SK-N-MC (cell line): ENCODE measurements at regions not wholly inside any gene's neighbourhood (a gene's known extent, or its start where the extent isn't known, plus 50 kb on each side); places are given as distances from the start of the nearest gene placed in this dataset.

ENCODE experiments used
- EZH2 ChIP-seq: fragments of 200-600 bp; sonication (generic); IDR thresholded peaks from one replicate; pipeline ENCODE4 v1.6.1; 2017; ENCODE audit warnings: antibody characterized with exemption
- POLR2AphosphoS5 ChIP-seq: IDR thresholded peaks from 2 replicates; pipeline ENCODE4 v1.6.1; 2012; ENCODE audit warnings: mild to moderate bottlenecking, low read depth, low read length, borderline replicate concordance

DNA sequence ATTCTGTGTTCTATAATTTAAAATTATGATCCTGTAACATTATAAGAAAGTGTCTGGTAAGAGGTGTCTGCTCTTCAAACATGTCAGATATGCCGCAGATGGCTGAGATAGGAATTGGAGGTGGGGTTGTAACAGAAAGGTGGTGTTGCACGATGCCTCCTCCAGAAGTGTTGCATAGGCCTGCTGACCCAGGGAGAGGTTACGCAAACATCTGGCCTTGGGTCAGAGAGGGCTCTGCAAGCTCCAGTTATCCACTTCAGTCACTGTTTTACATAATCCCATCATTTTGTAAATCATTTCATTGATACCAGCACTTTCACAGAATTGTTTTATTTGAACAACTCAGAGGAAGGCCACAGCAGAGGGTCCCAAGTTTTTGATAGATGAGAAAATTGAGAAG lies 256.5 kb downstream of the OSR1 start:
- TF ChIP-seq EZH2 (no peak), POLR2AphosphoS5 (no peak)
